NOMO-1 treated with DMSO at 0.1 percent for 48 hours (cell line): ENCODE measurements at regions not wholly inside any gene's neighbourhood (a gene's known extent, or its start where the extent isn't known, plus 50 kb on each side); places are given as distances from the start of the nearest gene placed in this dataset.
"Not testable (repeated sequence)": the region's sequence is repeated elsewhere in the genome, so short reads cannot be mapped to it uniquely, and the experiment has no call there.

Experiments used
- DNase-seq: peaks from one replicate; lab custom pipeline; 2025; ENCODE audit not compliant: unreplicated experiment; lab: John Stamatoyannopoulos, UW

GRCh38 chr6:872570-873125, 179.7 kb upstream of the EXOC2 start:
- no peak for DNase-seq

GRCh38 chr6:871503-871902, 178.6 kb upstream of the EXOC2 start:
- no peak for DNase-seq

- no peak for DNase-seq
Measured at GRCh38 chr6:870096-870495, 177.2 kb upstream of the EXOC2 start.

DNA sequence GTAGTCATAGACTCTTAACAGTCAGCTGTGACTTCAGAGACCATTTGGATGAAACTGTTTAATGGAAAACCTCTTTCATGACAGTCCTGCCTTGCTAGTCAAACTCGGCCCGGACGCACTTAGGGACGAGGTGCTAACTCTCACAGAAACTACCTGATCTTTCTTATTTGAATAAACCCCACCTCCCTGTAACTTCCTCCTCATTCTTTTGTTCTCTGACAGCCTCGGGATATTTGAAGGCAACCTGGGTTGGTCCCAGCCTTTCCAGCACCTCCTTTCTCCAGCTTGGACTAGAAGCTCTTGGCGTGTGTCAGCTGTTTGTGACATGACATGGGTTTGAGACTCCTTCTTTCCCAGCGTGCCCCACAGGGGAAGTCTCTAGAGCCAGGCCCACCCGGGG, 175.3 kb upstream of the EXOC2 start:
- no peak for DNase-seq

- DNase-seq, result no peak
Measured at GRCh38 chr6:867378-867777, 174.4 kb upstream of the EXOC2 start.

DNA sequence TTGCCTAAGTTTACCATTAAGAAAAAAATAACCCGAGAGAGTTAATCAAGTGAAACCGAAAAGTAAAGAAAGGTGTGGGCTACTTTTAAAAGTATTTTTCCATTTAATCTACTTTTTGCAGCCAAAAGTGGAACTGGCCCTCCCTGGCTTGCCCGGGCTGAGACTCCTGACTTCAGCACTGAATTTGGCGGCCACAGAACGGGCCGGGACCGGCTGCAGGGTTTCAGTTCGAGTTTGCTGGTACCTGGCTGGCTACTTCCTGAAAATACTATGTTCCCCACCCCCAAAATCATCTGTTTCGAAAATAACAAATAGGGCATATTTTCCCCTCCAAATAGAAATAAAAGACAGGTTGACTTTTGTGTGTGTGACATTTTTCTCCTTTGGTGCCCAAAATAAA, 173.4 kb upstream of the EXOC2 start:
- no peak for DNase-seq

DNA sequence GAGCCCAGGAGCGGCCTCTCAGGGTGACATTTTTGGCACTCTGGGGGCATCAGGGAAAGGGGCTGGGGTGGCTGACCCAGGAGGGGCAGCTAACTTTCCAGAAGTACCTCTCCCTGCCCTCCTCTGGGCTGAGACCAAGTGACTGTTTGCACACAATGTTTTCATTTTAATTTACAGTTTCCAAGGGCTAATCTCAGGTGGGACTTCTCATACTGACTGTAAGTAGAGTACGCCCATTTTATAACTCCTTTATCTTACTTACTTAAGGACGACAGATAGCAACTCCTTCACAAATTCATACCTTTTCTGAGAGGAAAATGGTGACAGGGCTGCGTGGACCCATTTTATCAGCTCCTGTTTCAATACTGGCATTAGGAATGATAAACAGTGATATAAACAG, 172.9 kb upstream of the EXOC2 start:
- DNase-seq, result no peak

DNA sequence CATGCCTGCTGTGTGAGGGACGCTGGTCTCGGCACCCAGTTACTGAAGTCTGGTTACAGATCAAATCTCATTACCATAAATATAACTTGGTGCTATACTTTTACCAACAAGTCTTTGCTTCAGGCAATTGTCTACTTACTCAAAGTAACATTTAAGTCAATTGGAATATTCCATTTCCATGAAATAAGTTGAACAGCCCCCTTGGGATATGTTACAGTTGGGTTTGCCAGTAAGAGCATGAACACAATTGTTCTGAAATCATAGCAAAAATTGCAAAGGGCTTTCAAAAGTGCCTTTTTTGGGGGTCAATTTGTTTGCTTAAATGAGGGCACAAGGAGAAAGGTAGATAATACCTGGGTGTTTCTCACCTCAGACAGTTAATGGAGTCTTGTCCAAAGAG, 170.9 kb upstream of the EXOC2 start:
- DNase-seq, result no peak

DNA sequence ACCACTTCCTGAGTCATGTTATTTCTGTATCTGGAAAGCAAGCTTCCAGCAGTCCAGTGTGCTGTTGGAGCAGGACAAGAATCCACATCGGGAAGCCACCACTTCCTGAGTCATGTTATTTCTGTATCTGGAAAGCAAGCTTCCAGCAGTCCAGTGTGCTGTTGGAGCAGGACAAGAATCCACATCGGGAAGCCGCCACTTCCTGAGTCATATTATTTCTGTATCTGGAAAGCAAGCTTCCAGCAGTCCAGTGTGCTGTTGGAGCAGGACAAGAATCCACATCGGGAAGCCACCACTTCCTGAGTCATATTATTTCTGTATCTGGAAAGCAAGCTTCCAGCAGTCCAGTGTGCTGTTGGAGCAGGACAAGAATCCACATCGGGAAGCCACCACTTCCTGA, 170.2 kb upstream of the EXOC2 start:
- DNase-seq, result not testable (repeated sequence)

GRCh38 chr6:859936-860335, 167.0 kb upstream of the EXOC2 start:
- no peak for DNase-seq

DNA sequence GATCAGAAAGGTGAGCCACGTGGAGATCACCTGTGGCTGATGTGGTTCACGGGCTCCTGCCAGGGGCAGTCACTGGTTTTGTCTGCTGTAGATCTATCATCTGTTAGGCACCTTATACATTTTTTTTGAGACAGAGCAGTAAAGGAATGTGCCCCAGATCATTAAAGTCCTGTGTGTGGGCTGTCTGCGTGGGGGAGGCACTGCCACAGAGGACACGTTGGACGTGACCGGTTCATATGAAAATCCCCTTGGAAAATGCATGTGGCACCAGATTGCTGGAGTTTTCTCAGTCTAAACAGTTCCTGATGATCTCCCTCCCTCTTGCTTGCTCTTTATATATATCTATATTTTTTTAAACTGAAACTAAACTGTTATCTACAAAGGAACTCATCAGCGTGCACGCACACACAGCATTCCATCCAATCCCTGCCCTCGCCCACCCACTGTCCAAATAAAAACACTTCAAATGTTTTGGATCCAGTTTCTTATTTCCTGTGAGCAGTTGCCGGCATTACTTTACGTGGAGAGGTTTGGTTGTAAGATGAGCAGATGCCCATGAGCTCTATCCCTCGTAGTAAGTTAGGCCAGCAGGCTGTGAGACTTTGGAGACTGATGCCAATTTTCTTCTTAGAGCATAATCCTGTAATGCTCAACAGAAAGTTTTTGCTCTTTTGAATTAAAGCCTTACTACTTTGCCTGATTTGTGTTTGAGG, 161.6 kb upstream of the EXOC2 start:
- DNase-seq, result no peak

DNA sequence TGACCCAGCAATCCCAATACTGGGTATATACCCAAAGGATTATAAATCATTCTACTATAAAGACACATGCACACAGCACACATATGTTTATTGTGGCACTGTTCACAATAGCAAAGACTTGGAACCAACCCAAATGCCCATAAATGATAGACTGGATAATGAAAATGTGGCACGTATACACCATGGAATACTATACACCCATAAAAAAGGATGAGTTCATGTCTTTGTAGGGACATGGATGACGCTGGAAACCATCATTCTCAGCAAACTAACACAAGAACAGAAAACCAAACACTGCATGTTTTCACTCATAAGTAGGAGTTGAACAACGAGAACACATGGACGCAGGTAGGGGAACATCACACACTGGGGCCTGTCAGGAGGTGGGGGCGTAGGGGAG, 159.3 kb upstream of the EXOC2 start:
- DNase-seq, result not testable (repeated sequence)

GRCh38 chr6:849075-849506, 156.2 kb upstream of the EXOC2 start:
- DNase-seq, result no peak

DNA sequence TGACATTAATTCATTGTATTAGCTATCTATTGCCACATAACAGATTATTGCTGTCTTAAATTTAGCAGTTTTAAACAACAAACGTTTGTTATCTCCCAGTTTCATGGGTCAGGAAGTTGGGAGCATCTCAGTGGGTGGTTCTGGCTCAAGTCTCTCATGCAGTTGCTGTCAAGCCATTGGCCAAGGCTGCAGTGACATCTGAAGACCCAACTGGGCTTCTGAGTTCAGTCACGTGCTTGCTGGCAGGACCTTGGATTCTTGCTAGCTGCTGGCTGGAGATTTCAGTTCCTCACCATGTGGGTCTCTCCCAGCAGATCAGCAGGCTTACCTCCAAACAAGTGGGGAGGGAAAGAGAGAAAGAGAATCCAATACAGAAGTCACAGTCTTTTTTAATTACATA, 152.6 kb upstream of the EXOC2 start:
- DNase-seq, result no peak

- no peak for DNase-seq
Measured at GRCh38 chr6:845101-845500, 152.2 kb upstream of the EXOC2 start.

DNA sequence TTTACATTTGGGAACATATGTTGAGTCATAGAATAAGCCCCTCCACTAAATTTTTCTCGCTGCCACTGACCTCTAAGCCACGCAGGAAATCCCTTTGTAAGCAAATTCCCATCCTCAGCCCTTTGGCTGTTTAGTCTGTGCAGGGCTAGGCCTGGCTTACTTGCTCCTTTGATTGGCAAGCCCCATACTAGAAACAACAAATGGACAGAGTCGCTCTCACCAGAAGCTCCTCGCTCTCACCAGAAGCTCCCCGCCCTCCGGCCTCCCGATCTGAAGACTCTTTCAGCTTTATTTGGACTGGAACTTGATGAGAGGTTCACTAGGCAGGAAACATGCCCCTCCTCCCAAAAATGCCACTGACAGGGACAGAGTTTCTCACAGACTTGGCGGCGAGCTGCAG, 149.2 kb upstream of the EXOC2 start:
- DNase-seq, result no peak

- DNase-seq, result no peak
Measured at GRCh38 chr6:841569-841968, 148.6 kb upstream of the EXOC2 start.

GRCh38 chr6:839201-839600, 146.3 kb upstream of the EXOC2 start:
- DNase-seq, result no peak

DNA sequence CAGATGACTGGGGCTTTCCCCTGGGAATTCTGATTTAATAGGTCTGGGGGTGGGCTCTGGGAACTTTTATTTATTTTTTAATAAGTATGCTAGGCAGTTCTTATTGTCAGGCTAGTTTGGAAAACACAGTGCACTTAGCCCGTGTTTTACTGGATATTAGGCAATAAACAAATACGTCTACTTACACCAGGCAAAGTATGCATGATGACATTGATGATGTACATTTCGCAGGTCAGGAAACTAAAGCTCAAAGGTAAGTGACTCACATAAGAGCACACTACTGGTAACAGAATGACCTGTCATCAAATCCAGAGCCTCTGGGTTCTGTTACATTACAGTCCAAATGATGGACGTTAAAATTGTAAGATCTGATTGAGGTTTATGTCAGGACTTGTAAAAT, 144.4 kb upstream of the EXOC2 start:
- no peak for DNase-seq

GRCh38 chr6:836276-836853, 143.4 kb upstream of the EXOC2 start:
- DNase-seq, result no peak

DNA sequence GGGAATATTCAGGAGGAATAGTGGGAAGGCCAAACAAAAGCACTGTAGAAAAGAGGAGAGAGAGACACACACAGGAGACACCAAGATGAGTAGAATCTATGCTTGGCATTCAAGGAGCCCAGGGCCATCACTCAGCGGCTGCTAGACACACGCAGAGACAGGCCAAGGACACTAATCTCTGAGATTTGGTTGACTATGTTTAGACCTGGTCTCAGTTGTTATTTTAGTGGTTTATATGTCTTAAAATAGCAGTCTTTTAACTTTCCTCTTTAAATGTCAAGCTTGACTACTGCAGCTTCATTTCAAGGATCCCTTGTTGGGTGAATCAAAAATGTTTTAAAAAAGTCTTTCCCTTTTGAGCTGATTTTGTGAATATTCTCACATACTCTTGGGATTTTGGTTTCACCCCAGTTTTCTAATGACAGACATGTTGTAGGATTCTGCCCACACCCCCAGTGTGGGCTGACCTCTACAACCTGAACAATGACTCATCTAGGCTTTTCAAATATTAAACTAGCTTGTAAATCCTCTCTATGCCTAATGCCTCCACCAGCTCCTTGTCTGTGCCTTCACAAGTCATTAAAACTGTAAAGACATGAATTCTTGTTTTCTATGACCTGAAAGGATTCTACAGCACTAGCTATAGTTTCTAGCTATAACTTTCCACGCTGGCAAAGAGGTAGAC, 142.7 kb upstream of the EXOC2 start:
- no peak for DNase-seq

- no peak for DNase-seq
Measured at GRCh38 chr6:834866-835265, 141.9 kb upstream of the EXOC2 start.
